Heart left ventricle (tissue), 16 donors: ENCODE measurements at regions not wholly inside any gene's neighbourhood (a gene's known extent, or its start where the extent isn't known, plus 50 kb on each side); places are given as distances from the start of the nearest gene placed in this dataset.
"Not testable (repeated sequence)": the region's sequence is repeated elsewhere in the genome, so short reads cannot be mapped to it uniquely, and the experiment has no call there.

Experiments used
- ATAC-seq, 4 donors: fragments of 200-7000 bp; cut with Tn5 transposase; one replicate each; pipeline ENCODE4 v1.9.1; 2020 to 2022; ENCODE audit warnings: moderate library complexity in 4 of 4, mild to moderate bottlenecking in 3 of 4, moderate number of reproducible peaks in 1 of 4
- DNase-seq, 5 donors: peaks; one replicate each; pipeline ENCODE4 v3.0.0-alpha.2; 2020
- H3K27ac ChIP-seq, 12 donors: fragments of 200-600 bp; sonication (generic) in 4 of 12; one replicate each; pipeline versions ENCODE4 v1.5.0 to v1.8.0; 2016 to 2022; ENCODE audit warnings: mild to moderate bottlenecking in 2 of 12
- H3K27me3 ChIP-seq, 9 donors: fragments of 200-600 bp; sonication (generic) in 2 of 9; one replicate each; pipeline versions ENCODE4 v1.5.1 to v1.8.0; 2016 to 2022; ENCODE audit warnings: mild to moderate bottlenecking in 3 of 9
- H3K36me3 ChIP-seq, 9 donors: fragments of 200-600 bp; sonication (generic) in 2 of 9; one replicate each; pipeline versions ENCODE4 v1.5.0 to v1.8.0; 2018 to 2022; ENCODE audit warnings: mild to moderate bottlenecking in 2 of 9
- H3K4me1 ChIP-seq, 12 donors: fragments of 200-600 bp; sonication (generic) in 4 of 12; one replicate each; pipeline versions ENCODE4 v1.5.0 to v1.8.0; 2016 to 2022; ENCODE audit warnings: mild to moderate bottlenecking in 3 of 12
- H3K4me3 ChIP-seq, 12 donors: fragments of 200-600 bp; sonication (generic) in 4 of 12; one replicate each; pipeline versions ENCODE4 v1.5.0 to v1.8.0; 2017 to 2022; ENCODE audit warnings: mild to moderate bottlenecking in 9 of 12, moderate library complexity in 4 of 12
- H3K9me3 ChIP-seq, 12 donors: fragments of 200-600 bp; sonication (generic) in 4 of 12; one replicate each; pipeline versions ENCODE4 v1.5.0 to v1.8.0; 2016 to 2022; ENCODE audit warnings: mild to moderate bottlenecking in 1 of 12
- CTCF ChIP-seq, 12 donors: fragments of 200-600 bp; sonication (generic) in 4 of 12; IDR thresholded peaks; one replicate each; pipeline versions ENCODE4 v1.5.0 to v1.8.0; 2018 to 2022; ENCODE audit warnings: antibody characterized with exemption in 12 of 12, mild to moderate bottlenecking in 5 of 12
- POLR2A ChIP-seq, 2 donors: fragments of 450-650 bp; IDR thresholded peaks; one replicate each; pipeline ENCODE4 v1.6.1; 2017; ENCODE audit warnings: antibody characterized with exemption in 2 of 2, mild to moderate bottlenecking in 2 of 2, moderate library complexity in 2 of 2
- WGBS, 4 donors: extraction: QIAGEN DNeasy Blood & Tissue Kit in 2 of 4; methylation state at CpG; one replicate each; pipeline versions ENCODE4 v1.1.5 to v1.1.7; 2013 to 2018; 5-methylcytosine and 5-hydroxymethylcytosine counted together
- intact Hi-C, 10 donors: fragments of 100-400 bp; cut with DNase I; formaldehyde crosslinking; loops; one replicate each; pipeline versions ENCODE4 v1.11.1 to v1.14.2; 2022
- donor health status: ischemic (EF 13 %, LVEDD 7.1; RV severe dilation, severe dysfunction).
- donor health status: healthy with polysubstance abuse.
- donor health status: DM: no; HTN: yes; CAD: no.
- donor health status: DM: no; HTN: no; CAD: no.
- donor health status: ischemic (EF 25% LVEDD 6.9; RV normal size, moderate dysfunction).
- donor health status: ischemic (EF 25% LVEDD 5.7; RV mildly dilated, moderate dysfunction).
- donor health status: healthy.
- donor health status: DM: yes; HTN: yes; CAD: no.
- donor health status: ischemic (EF 35%, LVEDD 5.7; RV mildly dilated, moderate dysfunction).
- donor health status: nonischemic (EF 11% LVEDD 7.7; RV severe dilation, severe dysfunction).
- donor health status: DM: yes; HTN: yes; CAD: no.
- donor health status: PGD.
- donor health status: ischemic (EF 29% LVEDD 5.4; RV normal size, mild dysfunction).
- donor health status: nonischemic (EF 23%, LVEDD 6.1; RV moderate dilation, normal function).

DNA sequence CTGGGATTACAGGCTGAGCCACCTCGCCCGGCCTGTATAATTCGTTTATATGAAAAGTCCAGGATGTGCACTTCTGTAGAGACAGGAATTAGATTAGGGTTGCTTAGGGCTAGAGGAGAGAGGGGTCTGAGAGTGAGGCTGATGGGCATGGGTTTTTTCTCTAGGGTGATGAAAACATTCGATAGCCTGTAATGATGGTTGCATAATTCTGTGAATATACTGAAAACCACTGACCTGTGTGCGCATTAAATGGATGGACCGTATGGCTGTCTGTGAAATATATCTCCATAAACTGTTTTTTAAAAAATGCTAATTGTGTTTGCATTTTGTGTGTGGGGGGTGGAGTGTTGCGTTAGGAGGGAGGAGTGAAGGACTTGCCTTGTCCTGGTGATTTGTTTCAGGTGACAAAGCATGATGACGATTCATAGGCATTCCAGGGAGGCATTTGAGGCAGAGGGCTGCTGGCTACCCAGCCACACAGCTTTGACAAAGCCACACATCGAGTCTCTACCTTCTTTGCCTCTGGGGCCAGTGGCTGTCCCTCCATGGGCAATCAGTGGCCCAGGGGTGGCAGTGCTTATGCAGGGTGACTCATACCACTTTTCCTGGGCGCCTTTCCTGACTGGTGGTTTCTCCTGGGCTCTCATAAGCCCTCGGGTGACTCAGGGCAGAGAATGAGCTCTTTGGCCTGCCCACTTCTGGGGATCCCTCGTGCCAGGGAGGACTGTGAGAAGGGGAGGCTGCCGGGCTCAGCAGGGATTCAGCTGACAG is 148.5 kb upstream of the WSCD1 start:
- TF ChIP-seq CTCF (IDR thresholded peaks at IDR 0.05) (no peak), POLR2A (IDR thresholded peaks at IDR 0.05) (no peak)
- no peak for ATAC-seq
- no peak for DNase-seq
- H3K27me3 ChIP-seq = no peaks in the 10 kb centered on the region
- H3K4me3 ChIP-seq = no peak overlapping the region
- intact Hi-C loops = no loop called here
- no peaks in the 10 kb centered on the region for H3K36me3 ChIP-seq
- no peak overlapping the region for H3K27ac ChIP-seq
- 72 to 75% (median 72%) methylated on average over 13 of the region's 13 CpGs for whole genome bisulfite sequencing, 4 donors
- H3K9me3 ChIP-seq = no peaks in the 10 kb centered on the region
- no peaks in the 10 kb centered on the region for H3K4me1 ChIP-seq

DNA sequence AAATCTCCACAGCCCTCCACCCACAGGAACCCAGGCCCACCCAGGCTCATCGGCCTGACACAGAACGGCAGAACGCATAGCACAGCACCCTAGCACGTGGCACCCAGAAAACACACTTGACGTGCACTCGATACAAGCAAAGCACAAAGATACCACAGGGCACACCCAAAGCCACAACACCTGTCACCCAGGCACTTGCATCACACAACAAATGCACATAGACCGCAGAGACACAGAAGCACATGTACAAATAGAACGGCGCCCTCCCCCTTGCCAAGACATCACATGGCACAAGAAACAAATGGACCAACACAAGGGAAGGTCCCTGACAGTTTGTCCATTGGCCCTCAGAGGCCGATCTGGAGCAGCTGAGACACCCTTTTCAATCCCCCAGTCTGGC is 147.7 kb upstream of the WSCD1 start:
- no peak overlapping the region for H3K27ac ChIP-seq
- no peaks in the 10 kb centered on the region for H3K27me3 ChIP-seq
- no peaks in the 10 kb centered on the region for H3K9me3 ChIP-seq
- H3K4me1 ChIP-seq = no peaks in the 10 kb centered on the region
- no peak for TF ChIP-seq CTCF (IDR thresholded peaks at IDR 0.05)
- TF ChIP-seq POLR2A (IDR thresholded peaks at IDR 0.05) = no peak
- H3K36me3 ChIP-seq = no peaks in the 10 kb centered on the region
- intact Hi-C loops = no loop called here
- no peak overlapping the region for H3K4me3 ChIP-seq
- WGBS, 4 donors = 89 to 93% (median 92%) methylated on average over 10 of the region's 10 CpGs
- DNase-seq = no peak
- no peak for ATAC-seq

- DNase-seq = no peak
- Histone ChIP-seq H3K36me3 (no peaks in the 10 kb centered on the region), H3K4me3 (no peak overlapping the region), H3K27ac (no peak overlapping the region), H3K27me3 (peaks cover 0 to 13% (median 0%) of the 10 kb centered on the region in 9 donors), H3K4me1 (no peaks in the 10 kb centered on the region), H3K9me3 (peaks cover 0 to 3% (median 0%) of the 10 kb centered on the region in 12 donors)
- 83 to 90% (median 86%) methylated on average over 10 of the region's 10 CpGs for WGBS, 4 donors
- no peak for ATAC-seq
- intact Hi-C loops = no loop called here
- TF ChIP-seq CTCF (IDR thresholded peaks at IDR 0.05) (no peak), POLR2A (IDR thresholded peaks at IDR 0.05) (no peak)
These were observed 140.5 kb upstream of the WSCD1 start for GRCh38 chr17:5929721-5930120.

GRCh38 chr17:5930555-5930954 is 139.6 kb upstream of the WSCD1 start:
- H3K27me3 ChIP-seq = peaks cover 0 to 13% (median 0%) of the 10 kb centered on the region in 9 donors
- ATAC-seq, H3K36me3 ChIP-seq, DNase-seq, H3K4me1 ChIP-seq, intact Hi-C loops, H3K4me3 ChIP-seq, H3K9me3 ChIP-seq, H3K27ac ChIP-seq: not testable (repeated sequence)
- WGBS, 4 donors = 55 to 83% (median 64%) methylated on average over 1 of the region's 1 CpG

DNA sequence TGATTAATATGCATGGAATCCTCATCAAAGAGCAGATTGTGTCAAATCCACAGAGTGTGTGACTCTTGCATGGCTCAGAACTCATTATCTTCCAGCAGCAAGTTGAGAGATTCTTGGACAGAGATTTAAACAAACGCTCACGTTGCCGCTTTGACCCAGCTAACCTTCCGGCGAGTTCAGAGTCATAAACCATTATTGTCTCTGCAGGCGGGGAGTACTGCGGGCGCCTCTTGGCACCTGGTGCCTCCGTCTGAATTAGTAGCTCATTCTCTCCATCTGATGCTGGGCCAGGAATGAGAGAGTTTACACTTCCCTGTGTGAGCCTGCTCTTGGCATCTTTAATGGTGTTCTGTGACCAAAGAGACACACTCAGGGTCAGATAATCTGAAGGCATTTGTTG is 138.6 kb upstream of the WSCD1 start:
- DNase-seq (no peak), ATAC-seq (no peak)
- Histone ChIP-seq H3K27ac (no peak overlapping the region), H3K27me3 (peaks cover 0 to 13% (median 0%) of the 10 kb centered on the region in 9 donors), H3K36me3 (no peaks in the 10 kb centered on the region), H3K9me3 (peaks cover 0 to 13% (median 0%) of the 10 kb centered on the region in 12 donors), H3K4me3 (no peak overlapping the region), H3K4me1 (no peaks in the 10 kb centered on the region)
- TF ChIP-seq CTCF (IDR thresholded peaks at IDR 0.05) (no peak), POLR2A (IDR thresholded peaks at IDR 0.05) (no peak)
- intact Hi-C loops = no loop called here
- WGBS, 4 donors = 66 to 73% (median 70%) methylated on average over 9 of the region's 9 CpGs
